HG02642 (cell line): ENCODE measurements at regions not wholly inside any gene's neighbourhood (a gene's known extent, or its start where the extent isn't known, plus 50 kb on each side); places are given as distances from the start of the nearest gene placed in this dataset.

Source experiments
- ATAC-seq: cut with Tn5 transposase; IDR thresholded peaks from one replicate; pipeline ENCODE4 v1.9.1; 2021; ENCODE audit warnings: mild to moderate bottlenecking; ENCODE audit not compliant: unreplicated experiment, poor library complexity

DNA sequence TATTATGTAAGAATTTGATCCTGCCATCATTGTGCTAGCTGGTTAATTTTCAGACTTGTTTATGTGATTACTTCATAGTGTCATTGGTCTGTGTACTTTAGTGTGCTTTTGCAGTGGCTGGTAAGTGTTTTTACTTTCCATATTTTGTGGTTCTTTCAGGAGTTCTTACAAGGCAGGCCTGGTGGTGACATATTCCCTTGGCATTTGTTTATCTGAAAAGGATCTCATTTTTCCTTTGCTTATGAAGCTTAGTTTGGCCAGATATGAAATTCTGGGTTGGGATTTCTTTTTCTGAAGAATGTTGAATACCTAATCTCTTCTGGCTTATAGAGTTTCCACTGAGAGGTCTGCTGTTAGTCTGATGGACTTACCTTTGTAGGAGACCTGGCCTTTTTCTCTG is 72.8 kb upstream of the MC4R start:
- ATAC-seq, result no peak

DNA sequence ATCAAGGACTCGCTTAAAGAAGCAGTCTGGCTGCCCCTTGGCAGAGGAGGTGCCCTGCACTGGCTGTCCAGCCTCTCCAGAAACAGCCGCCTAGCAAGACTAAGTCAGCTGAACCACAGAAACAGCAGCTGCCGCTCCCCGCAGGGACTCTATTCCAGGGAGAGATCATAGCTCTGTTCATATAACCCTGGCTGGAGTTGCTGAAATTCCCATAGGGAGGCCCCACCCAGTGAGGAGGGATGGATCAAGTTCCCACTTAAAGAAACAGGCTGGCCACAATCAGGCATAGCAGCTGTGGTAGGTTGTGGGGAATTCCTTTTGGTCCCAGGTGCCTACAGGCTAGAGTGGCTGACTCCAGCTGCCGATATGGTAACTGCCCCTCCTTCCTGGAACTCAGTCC is 74.2 kb upstream of the MC4R start:
- ATAC-seq, result no peak

DNA sequence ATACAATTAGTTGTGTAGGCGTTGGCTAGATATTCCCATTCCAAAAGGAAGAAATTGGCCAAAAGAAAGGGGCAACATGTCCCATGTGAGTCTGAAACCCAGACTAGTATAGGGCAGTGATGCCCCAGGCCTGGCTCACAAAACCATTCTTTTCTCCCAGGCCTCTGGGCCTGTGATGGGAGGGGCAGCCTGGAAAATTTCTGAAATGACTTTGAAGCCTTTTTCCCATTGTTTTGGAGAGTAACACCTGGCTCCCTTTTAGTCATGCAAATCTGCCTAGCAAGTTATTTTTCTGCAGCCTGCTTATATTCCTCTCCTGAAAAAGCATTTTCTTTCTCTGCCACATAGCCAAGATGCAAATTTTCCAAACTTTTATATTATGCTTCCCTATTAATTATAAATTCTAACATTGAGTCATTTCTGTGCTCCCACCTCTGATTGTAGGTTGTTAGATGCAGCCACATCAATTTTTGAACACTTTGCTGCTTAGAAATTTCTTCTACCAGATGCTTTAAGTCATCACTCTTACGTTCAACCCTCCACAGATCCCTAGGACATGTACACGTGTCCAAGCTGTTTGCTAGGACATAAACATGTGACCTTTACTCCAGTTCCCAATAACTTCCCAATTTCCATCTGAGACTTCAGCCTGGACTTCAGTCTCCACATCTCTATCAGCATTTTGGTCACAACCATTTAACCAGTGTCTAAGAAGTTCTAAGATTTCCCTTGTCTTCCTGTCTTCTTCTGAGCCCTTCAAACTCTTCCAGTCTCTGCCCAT is 76.1 kb upstream of the MC4R start:
- ATAC-seq, result no peak

DNA sequence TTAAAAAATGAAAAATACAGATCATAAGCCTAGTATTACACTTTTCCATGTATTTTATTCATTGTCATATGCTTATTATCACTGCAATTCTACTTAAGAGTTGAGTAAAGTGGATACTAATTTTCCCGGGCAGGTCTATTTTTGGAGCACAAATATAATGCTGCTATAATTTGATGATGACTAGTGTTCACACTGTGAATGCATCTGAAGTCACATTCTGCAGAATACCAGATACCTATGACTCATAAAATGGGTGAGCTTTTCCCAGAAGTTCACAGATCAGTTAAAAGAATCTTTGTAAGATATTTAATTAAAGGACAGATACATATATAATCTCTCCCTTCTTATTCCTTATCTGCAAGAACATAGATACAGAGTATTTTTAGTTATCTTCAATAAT is 79.8 kb upstream of the MC4R start:
- ATAC-seq, result no peak

DNA sequence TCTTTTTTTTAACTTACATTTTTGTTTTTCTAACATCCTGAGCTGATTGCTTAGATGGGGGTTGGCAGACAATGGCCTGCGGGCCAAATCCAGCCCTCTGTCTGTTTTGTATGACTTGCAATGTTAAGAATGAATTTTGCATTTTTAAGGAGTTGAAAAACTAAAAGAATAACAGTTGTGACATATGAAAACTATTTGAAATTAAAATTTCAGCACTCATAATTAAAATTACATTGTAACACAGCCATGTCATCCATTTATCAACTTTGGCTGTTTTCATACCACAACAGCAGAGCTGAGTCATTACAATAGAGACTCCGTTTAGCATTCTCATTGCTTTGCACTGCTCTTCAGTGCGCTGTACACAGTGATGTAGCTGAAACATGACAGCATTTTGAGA is 94.1 kb upstream of the MC4R start:
- ATAC-seq, result no peak

DNA sequence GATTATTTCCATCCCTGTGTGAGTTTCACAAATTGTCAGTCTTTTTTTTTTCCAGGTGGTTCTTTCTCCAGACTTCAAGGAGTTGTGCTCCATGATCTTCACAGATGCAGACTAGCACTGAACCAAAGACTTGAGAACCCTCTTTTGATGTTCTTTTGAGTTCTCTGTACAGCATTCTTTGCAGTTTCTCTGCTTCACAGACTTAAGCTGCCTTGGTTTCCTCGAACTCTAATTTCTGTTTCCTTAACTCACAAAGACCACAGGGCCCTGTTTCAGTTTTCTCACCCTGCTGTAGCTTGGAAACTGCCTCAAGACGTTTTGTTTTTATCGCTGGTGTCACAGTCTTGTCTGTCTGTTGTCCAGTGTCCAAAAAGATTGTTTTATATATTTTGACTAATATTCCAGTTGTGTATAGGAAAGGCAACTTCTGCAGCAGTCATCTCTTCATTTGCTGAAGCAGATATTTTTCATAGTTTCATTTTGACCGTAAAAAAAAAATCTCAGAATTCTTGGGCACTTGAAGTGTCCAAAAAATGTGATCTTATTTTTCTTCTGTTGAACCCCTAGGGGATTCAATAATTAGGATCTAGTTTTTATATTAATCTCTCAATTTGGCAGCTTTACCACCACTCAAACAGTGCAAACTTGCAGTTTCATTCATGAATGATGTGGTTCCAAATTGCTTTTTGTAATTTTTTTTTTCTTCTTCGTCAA is 97.0 kb upstream of the MC4R start:
- ATAC-seq, result no peak

DNA sequence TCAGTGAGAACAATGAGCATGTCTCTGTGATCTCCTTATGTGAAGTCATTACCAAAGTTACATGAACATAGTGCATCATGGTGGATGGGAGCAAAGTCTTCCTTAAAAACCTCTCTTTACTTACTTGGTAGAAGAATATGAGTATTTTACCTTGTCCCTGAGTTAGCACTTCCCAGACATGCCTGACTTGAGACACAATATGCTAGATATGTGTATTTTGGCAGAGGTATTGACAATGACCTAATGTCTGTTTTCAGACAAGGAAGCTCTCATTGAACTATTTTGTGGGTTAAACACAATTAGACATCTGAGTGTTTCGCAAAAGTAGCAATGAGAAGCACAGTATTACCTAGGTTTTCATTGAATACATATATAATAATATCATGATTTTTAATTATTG is 99.1 kb upstream of the MC4R start:
- ATAC-seq, result no peak

DNA sequence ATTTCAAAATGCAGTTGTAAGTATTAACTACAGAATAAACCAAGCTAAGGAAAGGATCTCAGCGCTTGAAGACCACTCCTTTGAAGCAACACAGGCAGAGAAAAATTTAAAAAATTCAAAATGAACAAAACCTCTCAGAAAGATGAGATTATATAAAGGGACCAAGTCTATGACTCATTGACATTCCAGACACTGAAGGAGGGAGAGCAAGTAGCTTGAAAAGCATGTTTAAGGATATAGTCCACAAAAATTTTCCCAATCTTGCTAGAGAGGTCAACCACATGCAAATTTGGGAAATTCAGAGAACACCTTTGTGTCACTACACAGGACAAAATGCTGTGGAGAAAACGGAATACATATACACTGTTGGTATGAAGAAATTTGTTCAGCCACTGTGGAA is 112.6 kb upstream of the MC4R start:
- ATAC-seq, result no peak

DNA sequence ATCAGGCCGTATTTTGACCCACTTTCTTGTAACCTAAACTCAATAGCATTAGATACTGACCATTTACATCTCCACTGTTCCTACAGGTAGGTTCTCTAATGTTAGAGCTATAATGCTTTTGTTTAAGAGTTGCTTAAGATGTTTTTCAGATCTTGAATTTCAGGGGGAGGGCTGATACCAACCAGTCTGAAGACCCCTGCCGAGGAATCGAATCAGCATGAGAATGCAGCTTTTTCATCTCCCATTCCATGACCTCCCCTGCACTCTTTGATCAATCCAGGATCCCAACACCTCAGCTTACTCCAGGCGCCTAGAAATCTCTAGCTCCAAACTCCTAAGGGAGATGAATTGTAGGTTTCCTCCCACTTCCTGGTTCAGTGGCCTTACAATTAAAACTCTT is 120.5 kb upstream of the MC4R start:
- ATAC-seq, result no peak

DNA sequence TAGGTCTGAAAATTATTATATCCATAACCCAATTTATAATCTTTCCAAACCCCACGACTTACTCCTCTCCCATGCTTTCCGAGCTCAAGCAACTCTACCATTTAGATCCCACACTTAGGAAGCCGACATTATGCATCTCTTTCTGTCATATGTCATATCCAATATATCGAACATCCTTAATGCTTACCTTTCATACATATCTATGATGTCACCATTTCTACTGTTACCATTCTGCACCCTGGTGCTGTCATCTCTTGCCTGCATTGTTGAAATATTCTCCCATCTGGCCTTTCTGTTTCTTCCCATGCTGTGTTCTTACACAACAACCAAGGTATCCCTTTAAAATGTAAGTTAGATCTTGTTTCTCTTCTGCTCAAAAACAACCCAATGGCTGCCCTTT is 127.1 kb upstream of the MC4R start:
- no peak for ATAC-seq

DNA sequence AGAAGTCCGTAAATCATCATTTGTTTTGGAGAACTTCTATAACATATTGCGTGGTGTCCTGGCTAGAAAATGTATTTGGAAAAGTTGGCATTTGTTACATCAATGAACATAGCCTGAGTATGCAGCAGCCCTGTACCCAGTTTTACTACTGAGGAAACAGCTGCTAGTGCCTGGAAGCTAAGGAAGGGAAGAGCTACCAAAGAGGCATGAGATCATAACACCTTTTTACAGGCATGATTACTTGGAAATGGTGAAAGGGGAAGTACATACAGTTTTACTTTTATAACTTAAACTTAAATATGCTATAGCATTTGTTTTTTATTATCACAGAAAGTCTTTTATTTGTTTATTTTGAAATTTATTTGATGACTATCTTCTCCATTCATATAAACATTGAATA is 128.4 kb upstream of the MC4R start:
- no peak for ATAC-seq

DNA sequence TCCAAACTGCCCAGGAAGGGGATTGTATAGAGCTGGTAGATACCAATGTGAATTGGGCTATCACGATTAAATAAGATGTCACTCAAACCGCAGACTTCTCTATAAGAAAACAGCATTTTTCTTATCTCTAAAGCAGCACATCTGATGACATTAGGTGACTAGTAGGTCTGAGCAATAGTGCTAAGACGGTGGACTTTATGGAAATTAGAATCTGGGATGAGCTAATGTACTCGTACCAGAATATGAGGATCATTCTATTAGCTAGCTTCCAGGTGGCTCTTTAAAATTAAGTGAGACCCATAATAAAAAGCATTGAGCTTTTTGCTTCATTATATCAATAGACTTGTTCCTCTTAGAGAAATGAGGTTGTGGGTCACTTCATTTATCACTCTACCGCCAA is 130.0 kb upstream of the MC4R start:
- no peak for ATAC-seq

DNA sequence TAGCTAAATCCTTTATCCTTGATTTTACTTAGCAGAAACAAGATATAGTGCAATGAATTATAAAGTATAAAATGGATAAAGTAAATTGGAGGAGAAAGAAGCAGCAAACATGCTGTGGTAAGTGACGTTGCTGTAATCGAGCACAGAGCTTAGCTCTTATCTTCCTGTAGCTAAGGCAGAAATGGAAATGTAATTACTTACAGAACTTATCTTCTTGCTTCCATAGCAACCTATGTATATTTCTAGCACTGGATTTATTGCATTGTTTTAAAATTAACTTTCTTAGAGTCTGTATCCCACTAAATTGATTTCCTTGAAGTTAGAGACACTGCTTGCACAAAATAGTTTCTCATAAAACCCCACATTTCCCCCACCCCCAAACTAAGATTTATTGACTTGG is 130.6 kb upstream of the MC4R start:
- ATAC-seq, result no peak

DNA sequence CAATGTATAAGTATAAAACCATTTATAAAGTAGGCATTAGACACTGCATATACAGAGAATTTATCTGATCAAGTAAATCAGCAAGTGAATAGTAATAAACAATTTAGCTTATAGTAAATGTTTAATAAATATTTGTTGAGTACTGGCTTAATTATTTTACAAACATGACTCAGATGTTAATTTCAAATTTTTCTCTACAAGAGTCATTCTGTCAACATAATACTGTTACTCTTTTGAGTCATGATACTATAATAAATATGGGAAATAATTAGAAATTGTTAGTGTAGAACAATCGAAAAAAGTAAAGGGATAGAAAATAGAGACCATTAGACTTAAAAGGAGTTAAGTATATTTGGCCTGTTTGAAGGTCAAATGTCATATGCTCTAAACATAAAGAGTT is 133.6 kb upstream of the MC4R start:
- ATAC-seq, result no peak

DNA sequence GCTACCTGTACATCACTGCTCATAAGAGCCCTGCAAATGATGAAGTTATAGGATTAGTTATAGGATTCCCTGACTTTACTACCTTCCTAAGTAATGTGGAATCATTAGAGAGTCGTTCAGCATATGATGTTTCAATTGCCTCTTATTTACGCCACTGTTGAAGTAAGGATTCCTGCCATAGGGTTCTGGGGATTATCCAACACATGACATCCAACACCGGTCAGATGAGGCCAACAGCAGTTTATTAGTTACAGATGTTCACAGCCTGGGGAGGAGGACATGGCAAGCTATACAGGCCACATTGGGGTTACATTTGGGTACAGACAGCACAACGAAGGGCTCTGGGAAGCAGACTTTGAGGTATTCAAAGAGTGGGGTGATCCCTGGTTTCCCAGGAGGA is 134.1 kb upstream of the MC4R start:
- no peak for ATAC-seq

DNA sequence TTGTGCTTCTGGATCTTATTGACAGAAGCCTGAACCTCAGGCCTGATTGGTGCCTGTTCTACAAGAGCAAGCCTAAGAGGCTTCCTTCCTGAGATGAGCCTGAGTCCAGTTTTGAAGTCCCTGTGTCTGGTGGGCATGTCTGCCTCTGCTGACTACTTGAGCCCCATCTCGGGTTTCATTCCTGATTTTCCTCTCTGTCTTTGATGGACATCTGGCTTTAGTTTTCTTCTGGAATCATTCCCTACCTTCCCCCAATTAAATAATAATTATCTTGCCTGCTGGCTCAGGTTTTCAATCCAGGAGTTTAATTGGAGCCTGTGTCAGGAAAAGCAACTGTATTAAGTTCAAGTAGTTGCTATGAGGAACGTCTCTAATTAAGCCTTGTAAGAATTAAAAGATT is 135.5 kb upstream of the MC4R start:
- ATAC-seq, result no peak

DNA sequence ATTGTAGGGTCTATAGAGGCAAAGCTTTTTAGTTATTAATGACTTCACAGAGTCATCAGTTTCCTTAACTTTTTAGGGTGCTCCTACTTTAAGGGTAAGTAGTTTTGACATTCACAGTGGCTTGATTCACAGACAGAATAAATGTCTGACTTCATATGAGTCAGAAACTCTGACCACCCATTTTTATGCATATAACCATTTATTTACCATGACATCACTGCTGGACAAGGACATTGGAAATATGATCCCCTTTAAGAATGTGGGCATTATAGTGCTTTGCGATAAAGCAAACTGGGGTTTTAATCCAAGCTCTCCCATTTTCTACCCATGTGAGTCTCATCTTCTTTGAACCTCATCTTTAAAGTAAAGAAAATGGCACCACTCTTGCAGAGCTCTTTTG is 162.0 kb upstream of the MC4R start:
- no peak for ATAC-seq

DNA sequence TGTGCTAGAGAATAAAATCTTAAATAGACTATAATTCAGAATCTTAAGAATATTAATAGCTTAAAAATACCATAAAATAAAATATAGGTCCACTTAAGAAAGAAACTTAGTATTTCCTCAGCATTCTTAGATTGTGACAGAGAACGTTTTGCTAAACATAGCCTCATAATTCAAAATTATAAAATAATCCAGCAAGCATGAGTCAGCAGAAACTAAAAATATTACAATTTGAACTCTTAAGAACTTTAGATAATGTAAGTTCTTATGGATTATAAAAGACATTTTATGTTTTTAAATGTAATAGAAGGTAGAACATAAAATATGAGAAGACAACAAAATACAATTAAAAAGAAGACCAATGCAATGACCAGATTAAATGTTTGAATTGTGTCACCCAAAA is 164.5 kb upstream of the MC4R start:
- no peak for ATAC-seq

DNA sequence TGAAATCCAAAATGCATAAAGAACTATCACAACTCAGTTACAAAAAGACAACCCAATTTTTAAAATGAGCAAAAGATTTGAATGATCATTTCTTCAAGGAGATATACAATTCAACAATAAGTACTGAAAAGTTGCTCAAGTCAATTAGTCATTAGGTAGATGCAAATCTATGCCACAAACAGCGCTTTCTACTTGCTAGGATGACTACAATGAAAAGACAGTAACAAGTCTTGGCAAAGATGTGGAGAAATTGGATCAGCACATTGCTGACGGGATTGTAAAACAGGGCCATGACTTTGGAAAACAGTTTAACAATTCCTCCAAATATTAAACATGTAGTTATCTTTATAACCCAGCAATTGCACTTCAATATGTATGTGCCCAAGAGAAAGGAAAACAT is 166.3 kb upstream of the MC4R start:
- no peak for ATAC-seq

DNA sequence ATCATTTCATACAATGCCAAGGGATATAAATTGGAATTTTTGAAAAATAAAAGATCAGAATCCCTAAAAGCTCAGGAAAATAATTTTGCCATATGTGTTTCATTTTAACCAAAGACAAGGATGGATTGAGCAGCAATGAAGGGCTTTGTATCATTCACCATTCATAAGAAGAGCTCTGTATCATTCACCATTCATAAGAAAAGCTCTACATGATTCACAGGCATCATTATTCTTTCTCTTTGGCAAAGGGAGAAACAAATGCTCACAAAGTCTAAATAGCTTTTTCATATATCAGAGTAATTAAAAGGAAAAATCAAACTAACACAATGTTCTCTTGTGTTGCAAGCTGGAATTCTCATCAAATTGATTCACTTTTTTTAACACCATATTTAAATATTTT is 169.1 kb upstream of the MC4R start:
- no peak for ATAC-seq

DNA sequence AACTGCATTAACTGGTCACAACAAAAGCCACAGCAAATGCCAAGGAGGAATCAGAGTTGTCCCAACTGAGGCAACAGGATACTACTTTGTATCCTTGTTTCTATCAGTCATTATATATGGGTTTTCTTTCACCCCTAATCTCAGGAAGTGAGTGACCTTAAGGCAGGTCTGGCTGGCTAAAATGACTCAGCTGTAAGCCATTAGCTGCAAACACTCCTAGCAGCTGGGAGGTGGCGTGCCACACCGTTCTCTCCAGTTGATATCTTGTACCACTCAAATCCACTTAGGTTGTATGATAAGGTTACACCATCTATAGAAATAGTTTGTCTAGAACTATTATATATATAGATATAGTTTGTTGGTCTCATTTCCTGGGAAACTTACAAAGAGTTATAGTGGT is 171.1 kb upstream of the MC4R start:
- no peak for ATAC-seq

DNA sequence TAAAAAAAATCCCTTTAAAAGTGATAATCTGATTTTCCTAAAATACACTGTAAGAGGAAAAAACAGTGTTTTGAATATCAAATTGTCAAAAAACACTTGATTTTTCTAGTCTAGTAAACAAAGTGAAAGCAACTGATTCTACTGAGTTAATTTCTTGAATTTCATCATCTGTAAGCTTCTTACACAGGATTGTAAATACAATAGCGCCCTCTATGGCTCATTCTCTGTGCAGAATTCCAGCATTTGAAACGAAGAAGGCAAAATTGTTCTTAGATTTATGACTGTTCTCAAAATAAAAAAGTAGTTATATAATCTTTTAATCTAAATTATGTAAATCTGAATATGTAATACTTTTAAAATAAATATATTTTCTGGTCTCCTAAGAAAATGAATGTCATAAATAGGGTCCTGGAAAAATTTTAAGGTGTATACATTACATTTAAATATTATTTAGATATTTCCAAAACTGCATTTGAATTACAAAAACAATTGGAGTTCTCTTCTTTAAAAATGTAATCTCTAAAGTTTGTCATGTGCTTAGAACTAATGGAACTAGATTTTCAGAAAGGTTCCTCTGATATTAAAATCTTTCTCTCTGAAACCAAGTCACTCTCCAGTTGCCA is 176.9 kb upstream of the MC4R start:
- ATAC-seq, result no peak
